ENCODE measurements at regions not wholly inside any gene's neighbourhood (a gene's known extent, or its start where the extent isn't known, plus 50 kb on each side); places are given as distances from the start of the nearest gene placed in this dataset.

GRCh38 chr1:59061876-59062275 is 235.0 kb upstream of the FGGY start:
- TF ChIP-seq CTCF (IDR thresholded peaks at IDR 0.05; ENCODE audit: poor library complexity, severe bottlenecking), result no peak
- TF ChIP-seq EZH2 (IDR thresholded peaks at IDR 0.05; ENCODE audit: borderline replicate concordance, insufficient read depth, low read length, poor library complexity, severe bottlenecking), result no peak
- no peak for TF ChIP-seq EP300 (conservative IDR thresholded peaks at IDR 0.05; ENCODE audit: poor library complexity, severe bottlenecking)
- no peak for TF ChIP-seq SMC3 (conservative IDR thresholded peaks at IDR 0.05; ENCODE audit: poor library complexity)
- TF ChIP-seq REST (IDR thresholded peaks at IDR 0.05; ENCODE audit: borderline replicate concordance), result no peak
- TF ChIP-seq POLR2AphosphoS5 (IDR thresholded peaks at IDR 0.05), result no peak
- TF ChIP-seq TAF1 (IDR thresholded peaks at IDR 0.05; ENCODE audit: low read depth), result no peak
- no peak for TF ChIP-seq RAD21 (conservative IDR thresholded peaks at IDR 0.05)
